Caki2 (cell line): ENCODE measurements at regions not wholly inside any gene's neighbourhood (a gene's known extent, or its start where the extent isn't known, plus 50 kb on each side); places are given as distances from the start of the nearest gene placed in this dataset.

ENCODE experiments used
- DNase-seq: peaks from one replicate; pipeline ENCODE4 v3.0.0-alpha.2; 2015; ENCODE audit warnings: low read depth
- in situ Hi-C: cut with HindIII; loops from 2 replicates; pipeline ENCODE4 v1.10.0; 2016; ENCODE audit warnings: low sequenced_read_pairs, low pct_unique_long_range_greater_than_20kb, mixed read lengths

- DNase-seq = no peak
- in situ Hi-C loops = no loop called here
Observed at GRCh38 chr15:35813573-35813972, 267.6 kb upstream of the DPH6 start.

GRCh38 chr15:35818846-35819245 lies 272.9 kb upstream of the DPH6 start:
- DNase-seq = no peak
- in situ Hi-C loops = no loop called here

DNA sequence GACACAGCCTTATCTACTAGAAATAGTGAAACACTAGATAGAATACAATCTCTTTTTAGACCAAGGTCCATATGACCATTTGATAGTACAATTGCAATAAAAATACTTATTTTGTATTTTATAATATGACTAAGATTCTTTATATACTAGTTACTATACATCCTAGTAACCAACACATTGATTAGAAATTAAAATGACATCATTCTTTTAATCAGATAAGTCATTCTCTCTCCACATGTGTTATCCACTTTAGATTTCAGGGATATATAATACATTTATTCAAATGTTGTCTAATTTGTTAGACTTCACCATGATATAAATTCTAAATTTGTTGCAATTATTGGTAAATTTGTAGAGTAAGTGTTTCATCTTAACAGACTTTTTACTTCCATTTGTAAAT lies 276.2 kb upstream of the DPH6 start:
- in situ Hi-C loops = no loop called here
- no peak for DNase-seq

GRCh38 chr15:35827141-35827540 lies 281.2 kb upstream of the DPH6 start:
- no peak for DNase-seq
- in situ Hi-C loops = no loop called here

GRCh38 chr15:35827911-35828310 lies 281.9 kb upstream of the DPH6 start:
- in situ Hi-C loops = no loop called here
- no peak for DNase-seq

GRCh38 chr15:35833581-35833980 lies 287.6 kb upstream of the DPH6 start:
- in situ Hi-C loops = no loop called here
- no peak for DNase-seq

- in situ Hi-C loops = no loop called here
- no peak for DNase-seq
Observed at GRCh38 chr15:35834216-35834830, 288.4 kb upstream of the DPH6 start.

GRCh38 chr15:35834866-35835265 lies 288.9 kb upstream of the DPH6 start:
- no peak for DNase-seq
- in situ Hi-C loops = no loop called here

- DNase-seq = no peak
- in situ Hi-C loops = no loop called here
Observed at GRCh38 chr15:35838424-35839111, 292.6 kb upstream of the DPH6 start.

DNA sequence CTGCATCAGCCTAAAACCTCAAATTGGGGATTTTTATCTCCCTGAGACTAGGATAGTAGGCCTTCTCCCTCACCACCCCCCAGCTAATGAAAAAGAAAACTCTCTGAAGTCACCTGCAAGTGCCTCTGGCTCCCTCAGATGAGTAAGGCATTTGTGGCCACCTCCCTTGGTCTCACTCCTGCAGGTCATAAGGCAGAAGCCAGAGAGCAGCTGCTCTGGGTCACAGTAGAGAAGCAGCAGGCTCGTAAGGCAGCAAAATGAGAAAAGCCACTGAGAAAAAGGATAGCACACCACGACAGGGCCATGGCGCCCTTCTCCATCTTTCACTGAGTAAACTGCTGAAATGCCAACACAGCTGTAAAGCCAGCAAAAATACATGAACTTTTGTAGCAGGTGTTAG lies 296.7 kb upstream of the DPH6 start:
- in situ Hi-C loops = no loop called here
- no peak for DNase-seq

DNA sequence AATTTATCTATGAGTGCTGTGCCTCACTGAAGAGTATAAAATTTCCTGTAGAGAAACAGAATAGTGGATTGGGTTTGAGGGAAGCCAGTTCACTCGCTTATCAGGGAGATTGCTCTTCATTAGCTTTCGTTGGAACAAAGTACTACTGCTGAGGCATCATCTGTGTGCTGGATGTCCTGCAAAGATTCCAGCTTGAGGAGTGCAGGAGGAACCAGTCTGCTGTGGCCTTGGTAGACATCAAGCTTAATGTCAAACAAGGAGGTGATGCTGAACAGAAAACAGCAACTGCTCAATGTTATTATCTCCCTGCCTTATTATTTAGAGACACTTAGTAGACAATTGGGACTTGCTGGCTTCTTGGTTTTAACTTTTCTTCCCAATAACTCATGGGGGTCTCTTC lies 297.5 kb upstream of the DPH6 start:
- in situ Hi-C loops = no loop called here
- DNase-seq = no peak

GRCh38 chr15:35850284-35850683 lies 304.3 kb upstream of the DPH6 start:
- DNase-seq = no peak
- in situ Hi-C loops = no loop called here

DNA sequence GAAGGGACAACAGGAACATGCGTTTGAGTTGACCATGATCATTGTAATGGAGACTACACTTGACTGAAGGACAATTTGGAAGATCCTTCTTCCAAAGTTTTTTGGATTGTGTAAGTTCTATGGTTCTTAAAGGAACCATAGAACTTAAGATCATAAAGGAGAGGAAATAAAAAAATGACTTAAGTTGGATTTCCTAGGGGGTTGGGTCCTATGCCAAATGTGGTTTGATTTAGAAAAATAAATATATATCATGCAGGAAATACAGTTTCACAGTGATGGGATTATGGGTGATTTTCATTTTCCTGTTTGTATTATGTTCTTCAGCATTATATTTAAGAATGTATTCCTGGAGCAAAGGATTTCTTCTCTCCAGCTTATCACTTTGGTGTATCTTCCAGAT lies 305.5 kb upstream of the DPH6 start:
- in situ Hi-C loops = no loop called here
- no peak for DNase-seq

DNA sequence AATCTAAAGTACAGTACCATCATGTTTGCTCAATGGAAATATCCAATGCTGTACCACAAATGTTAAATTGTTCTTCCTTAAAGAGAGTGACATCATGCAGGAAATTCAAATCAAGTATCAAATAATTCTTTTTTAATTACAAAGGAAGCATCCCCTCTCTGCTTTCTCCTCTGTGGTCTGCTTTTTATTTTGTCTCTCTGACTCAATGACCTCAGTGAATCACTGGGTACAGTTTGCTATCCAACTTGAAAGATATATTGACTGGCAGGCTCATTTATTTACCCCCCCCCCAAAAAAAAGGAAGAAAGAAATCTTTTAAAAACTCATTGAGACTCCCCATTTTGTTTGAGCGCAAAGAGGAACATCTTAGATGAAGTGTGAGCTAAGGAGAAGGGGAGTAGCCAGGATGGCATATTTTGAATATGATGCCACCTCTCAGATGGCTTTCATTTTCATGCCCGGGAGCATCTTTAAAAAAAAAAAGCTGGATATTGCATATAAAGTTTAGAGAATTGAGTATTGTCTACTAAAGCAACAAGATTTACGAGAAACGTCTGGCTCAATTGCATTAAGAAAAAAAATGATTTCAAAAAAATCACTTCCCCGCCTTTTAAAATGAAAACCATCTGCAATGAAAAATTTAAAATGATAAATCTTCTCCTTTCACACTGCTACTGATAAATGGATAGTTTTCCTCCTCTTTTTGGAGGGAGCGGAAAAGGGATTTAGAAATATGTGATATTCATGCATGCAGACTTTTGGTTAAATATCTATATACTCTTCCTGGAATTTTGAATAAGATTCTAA lies 307.1 kb upstream of the DPH6 start:
- DNase-seq = no peak
- in situ Hi-C loops = no loop called here

- no peak for DNase-seq
- in situ Hi-C loops = no loop called here
Observed at GRCh38 chr15:35854316-35854715, 308.4 kb upstream of the DPH6 start.

- no peak for DNase-seq
- in situ Hi-C loops = no loop called here
Observed at GRCh38 chr15:35857567-35858226, 311.7 kb upstream of the DPH6 start.

GRCh38 chr15:35858707-35859106 lies 312.7 kb upstream of the DPH6 start:
- in situ Hi-C loops = no loop called here
- DNase-seq = no peak

- in situ Hi-C loops = no loop called here
Observed at GRCh38 chr15:35863655-35864054, 317.7 kb upstream of the DPH6 start.

DNA sequence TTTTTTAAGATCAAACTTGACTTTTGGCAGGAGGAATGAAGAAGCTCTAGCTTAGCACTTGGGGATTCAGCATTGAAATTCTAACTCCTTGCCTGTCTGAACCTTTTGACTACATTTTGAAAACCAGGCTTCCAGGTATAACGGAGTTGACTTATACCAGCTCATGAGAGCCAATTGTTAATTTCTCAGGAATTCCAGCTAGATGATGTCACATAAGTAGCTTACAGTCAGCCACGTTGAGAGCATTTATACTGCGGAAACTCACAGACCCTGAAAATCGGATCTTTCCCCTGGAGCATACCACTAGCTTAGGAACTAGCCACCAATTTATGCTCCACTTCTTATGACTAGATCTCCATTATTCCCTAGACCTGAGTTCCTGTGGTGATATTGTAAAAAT lies 321.4 kb upstream of the DPH6 start:
- in situ Hi-C loops = no loop called here
- no peak for DNase-seq

More at GRCh38 chr15:35863655-35864054, 317.7 kb upstream of the DPH6 start:
- DNase-seq = no peak
